HCT116 (cell line): ENCODE measurements at regions not wholly inside any gene's neighbourhood (a gene's known extent, or its start where the extent isn't known, plus 50 kb on each side); places are given as distances from the start of the nearest gene placed in this dataset.

Experiments used
- ATAC-seq: fragments of 200-7000 bp; cut with Tn5 transposase; 2 replicates; pipeline ENCODE4 v1.9.1; 2020; ENCODE audit warnings: mild to moderate bottlenecking, moderate library complexity
- BruUV-seq: library from RNA; stranded (reverse); fragments of 400-500 nt; replicated peaks from 2 replicates; lab custom pipeline; 2021; lab: Mats Ljungman, UMichigan
- CTCF ChIA-PET: fragments of 300-600 bp; sonication (Branson Sonifier 250); formaldehyde crosslinking; loops from one replicate; lab custom pipeline; 2021; ENCODE audit warnings: antibody characterized with exemption; lab: Charles Lee
- POLR2A ChIA-PET: fragments of 300-600, 350-600 bp; sonication (Branson Sonifier 250); formaldehyde crosslinking; loops from one replicate; lab custom pipeline; 2021; ENCODE audit warnings: antibody characterized with exemption; lab: Charles Lee
- RAD21 ChIA-PET, 2 experiments: fragments of 300-600 bp; sonication (Branson Sonifier 250); formaldehyde crosslinking; loops; one replicate each; lab custom pipeline; 2023; ENCODE audit warnings: low total read pairs in 2 of 2; ENCODE audit not compliant: uncharacterized antibody in 2 of 2, unreplicated experiment in 2 of 2, low non-redundant PET in 1 of 2; lab: Charles Lee
- DNase-seq: peaks from one replicate; pipeline ENCODE4 v3.0.0-alpha.2; 2010; ENCODE audit warnings: low read depth, low spot score
- H2AFZ ChIP-seq: fragments of 200-600 bp; shearing (Covaris generic), sonication (generic); 2 replicates; pipeline ENCODE4 v1.6.1; 2017; ENCODE audit warnings: low read depth, mixed run types, mixed read lengths, antibody characterized with exemption, low read length; ENCODE audit not compliant: poor library complexity, severe bottlenecking
- H3K27ac ChIP-seq: 2 replicates; pipeline ENCODE4 v1.5.1; 2012; ENCODE audit warnings: low read depth, low read length
- H3K27me3 ChIP-seq: fragments of 200-600 bp; sonication (generic); 2 replicates; pipeline ENCODE4 v1.6.1; 2016; ENCODE audit warnings: mixed run types, low read length, mixed read lengths; ENCODE audit not compliant: insufficient read depth
- H3K36me3 ChIP-seq, 2 experiments: fragments of 200-500 bp in 1 of 2; fragments of 200-600 bp in 1 of 2; sonication (Bioruptor generic) in 1 of 2; sonication (generic) in 1 of 2; 2 replicates each; pipeline versions ENCODE4 v1.5.1 to v1.6.1; 2014 to 2016; ENCODE audit warnings: low read length in 2 of 2, inconsistent platforms in 1 of 2, mixed read lengths in 1 of 2, mixed run types in 1 of 2; ENCODE audit not compliant: insufficient read depth in 2 of 2, control insufficient read depth in 1 of 2
- H3K4me1 ChIP-seq, 2 experiments: fragments of 200-600 bp in 1 of 2; sonication (generic) in 1 of 2; 2 replicates each; pipeline versions ENCODE4 v1.5.1 to v1.6.1; 2012 to 2017; ENCODE audit warnings: low read length in 2 of 2, inconsistent platforms in 1 of 2, mild to moderate bottlenecking in 1 of 2, mixed read lengths in 1 of 2, mixed run types in 1 of 2, moderate library complexity in 1 of 2; ENCODE audit not compliant: insufficient read depth in 2 of 2, control insufficient read depth in 1 of 2
- H3K4me2 ChIP-seq: fragments of 200-600 bp; sonication (generic); 2 replicates; pipeline ENCODE4 v1.6.1; 2017; ENCODE audit warnings: mixed run types, low read length, mixed read lengths
- H3K4me3 ChIP-seq, 2 experiments: fragments of 200-600 bp in 1 of 2; sonication (generic) in 1 of 2; replicated peaks in 1 of 2; 2 replicates each; pipeline ENCODE4 v1.5.1; 2011 to 2016; ENCODE audit warnings: low read length in 2 of 2, control low read depth in 1 of 2, low read depth in 1 of 2, mild to moderate bottlenecking in 1 of 2, mixed read lengths in 1 of 2, mixed run types in 1 of 2
- H3K79me2 ChIP-seq: fragments of 200-600 bp; sonication (generic); 2 replicates; pipeline ENCODE4 v1.6.1; 2017; ENCODE audit warnings: mild to moderate bottlenecking, mixed run types, low read length, moderate library complexity, mixed read lengths; ENCODE audit not compliant: insufficient read depth
- H3K9ac ChIP-seq: fragments of 200-600 bp; sonication (generic); 2 replicates; pipeline ENCODE4 v1.6.1; 2016; ENCODE audit warnings: low read length, mixed read lengths
- H3K9me2 ChIP-seq: fragments of 200-600 bp; sonication (generic), shearing (Covaris generic); 2 replicates; pipeline ENCODE4 v1.6.1; 2017; ENCODE audit warnings: mixed run types, mild to moderate bottlenecking, moderate library complexity; ENCODE audit not compliant: insufficient read depth
- H3K9me3 ChIP-seq, 2 experiments: fragments of 200-500 bp in 1 of 2; fragments of 200-600 bp in 1 of 2; sonication (Bioruptor generic) in 1 of 2; sonication (generic) in 1 of 2; 2 replicates each; pipeline ENCODE4 v1.6.1; 2014 to 2017; ENCODE audit warnings: low read length in 2 of 2, mixed read lengths in 2 of 2, inconsistent platforms in 1 of 2, low read depth in 1 of 2, mild to moderate bottlenecking in 1 of 2, mixed run types in 1 of 2, moderate library complexity in 1 of 2; ENCODE audit not compliant: control insufficient read depth in 1 of 2, insufficient read depth in 1 of 2
- H4K20me1 ChIP-seq: fragments of 200-600 bp; sonication (generic), shearing (Covaris generic); 2 replicates; pipeline ENCODE4 v1.6.1; 2017; ENCODE audit warnings: mixed run types, mild to moderate bottlenecking, moderate library complexity; ENCODE audit not compliant: insufficient read depth
- EGR1 ChIP-seq: IDR thresholded peaks from 2 replicates; pipeline ENCODE4 v1.6.1; 2012; ENCODE audit warnings: low read depth
- EZH2 ChIP-seq: fragments of 200-600 bp; sonication (generic); IDR thresholded peaks from 2 replicates; pipeline ENCODE4 v1.6.1; 2017; ENCODE audit warnings: antibody characterized with exemption, mixed run types
- FOSL1 ChIP-seq: IDR thresholded peaks from 2 replicates; pipeline ENCODE4 v1.6.1; 2012; ENCODE audit warnings: low read depth
- SIN3A ChIP-seq: IDR thresholded peaks from 2 replicates; pipeline ENCODE4 v1.6.1; 2012; ENCODE audit warnings: low read depth
- SP1 ChIP-seq: IDR thresholded peaks from 2 replicates; pipeline ENCODE4 v1.6.1; 2012; ENCODE audit warnings: low read depth
- TCF7L2 ChIP-seq: IDR thresholded peaks from 2 replicates; pipeline ENCODE4 v1.7.0; 2011; ENCODE audit warnings: borderline replicate concordance, inconsistent platforms; ENCODE audit not compliant: insufficient read depth, insufficient read length; ENCODE audit errors: extremely low read depth
- YY1 ChIP-seq: IDR thresholded peaks from 2 replicates; pipeline ENCODE4 v1.6.1; 2011; ENCODE audit warnings: low read length, low read depth, moderate library complexity, mild to moderate bottlenecking; ENCODE audit not compliant: insufficient replicate concordance; ENCODE audit errors: extremely low read depth
- ZFX ChIP-seq: fragments of 450-650 bp; IDR thresholded peaks from 2 replicates; pipeline ENCODE4 v1.6.1; 2017
- ZNF274 ChIP-seq: fragments of 200-500 bp; sonication (Bioruptor generic); IDR thresholded peaks from 2 replicates; pipeline ENCODE4 v1.6.1; 2014; ENCODE audit warnings: mild to moderate bottlenecking, low read depth, low read length, inconsistent platforms
- intact Hi-C: fragments of 100-400 bp; cut with micrococcal nuclease; formaldehyde crosslinking; loops from 2 replicates; pipeline ENCODE4 v1.10.0; 2022
- TF ChIP-seq, protein P1 (sequence below), 3 experiments: fragments of 200-600 bp in 1 of 3; sonication (generic) in 1 of 3; IDR thresholded peaks in 2 of 3; conservative IDR thresholded peaks in 1 of 3; 2 replicates each; pipeline ENCODE4 v1.5.1; 2012 to 2017; ENCODE audit warnings: low read depth in 2 of 3, low read length in 2 of 3, antibody characterized with exemption in 1 of 3, borderline replicate concordance in 1 of 3, control low read depth in 1 of 3, mild to moderate bottlenecking in 1 of 3, mixed read lengths in 1 of 3, mixed run types in 1 of 3, moderate library complexity in 1 of 3; ENCODE audit not compliant: insufficient read depth in 1 of 3
- TF ChIP-seq, protein P2 (sequence below): IDR thresholded peaks from 2 replicates; pipeline ENCODE4 v1.6.1; 2012
- TF ChIP-seq, protein P3 (sequence below): IDR thresholded peaks from 2 replicates; pipeline ENCODE4 v1.6.1; 2011; ENCODE audit warnings: mild to moderate bottlenecking, low read length, moderate library complexity; ENCODE audit not compliant: insufficient replicate concordance; ENCODE audit errors: extremely low read depth
- TF ChIP-seq, protein P4 (sequence below): IDR thresholded peaks from 2 replicates; pipeline ENCODE4 v1.6.1; 2012

DNA sequence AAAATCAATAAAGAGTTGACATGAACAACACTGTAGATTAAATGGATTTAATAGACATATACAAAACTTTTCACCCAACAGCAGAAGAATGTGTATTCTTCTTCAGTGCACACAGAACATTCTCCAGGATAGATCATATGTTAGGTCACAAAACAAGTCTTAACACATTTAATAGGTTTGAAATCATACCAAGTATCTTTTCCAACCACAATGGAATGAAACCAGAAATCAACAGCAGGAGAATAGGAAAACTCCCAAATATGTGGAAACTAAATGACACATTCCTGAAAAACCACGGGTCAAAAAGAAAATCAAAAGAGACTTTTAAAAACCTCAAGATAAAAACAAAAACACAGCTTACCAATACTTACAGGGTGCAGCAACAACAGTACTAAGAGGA, 790.1 kb upstream of the ZNF608 start:
- ATAC-seq (no peak), DNase-seq (no peak)
- Histone ChIP-seq H3K79me2 (no peaks in the 10 kb centered on the region), H3K4me1 (no peaks in the 10 kb centered on the region), H3K9ac (no peak overlapping the region), H3K27ac (no peak overlapping the region), H3K9me2 (no peaks in the 10 kb centered on the region; the same call in 1 of the 2 replicates), H3K4me2 (no peak overlapping the region), H3K9me3 (no peaks in the 10 kb centered on the region; a peak in 2 of 4 replicates), H2AFZ (no peak overlapping the region), H3K27me3 (no peaks in the 10 kb centered on the region), H4K20me1 (no peaks in the 10 kb centered on the region), H3K36me3 (no peaks in the 10 kb centered on the region), H3K4me3 (no peak overlapping the region)
- CTCF ChIA-PET, result no interaction called here
- intact Hi-C loops, result no loop called here
- POLR2A ChIA-PET, result no interaction called here
- RAD21 ChIA-PET, result no interaction called here
- BruUV-seq, result no TSS peak
- no peak for TF ChIP-seq ZFX
- TF ChIP-seq, protein P1, sequence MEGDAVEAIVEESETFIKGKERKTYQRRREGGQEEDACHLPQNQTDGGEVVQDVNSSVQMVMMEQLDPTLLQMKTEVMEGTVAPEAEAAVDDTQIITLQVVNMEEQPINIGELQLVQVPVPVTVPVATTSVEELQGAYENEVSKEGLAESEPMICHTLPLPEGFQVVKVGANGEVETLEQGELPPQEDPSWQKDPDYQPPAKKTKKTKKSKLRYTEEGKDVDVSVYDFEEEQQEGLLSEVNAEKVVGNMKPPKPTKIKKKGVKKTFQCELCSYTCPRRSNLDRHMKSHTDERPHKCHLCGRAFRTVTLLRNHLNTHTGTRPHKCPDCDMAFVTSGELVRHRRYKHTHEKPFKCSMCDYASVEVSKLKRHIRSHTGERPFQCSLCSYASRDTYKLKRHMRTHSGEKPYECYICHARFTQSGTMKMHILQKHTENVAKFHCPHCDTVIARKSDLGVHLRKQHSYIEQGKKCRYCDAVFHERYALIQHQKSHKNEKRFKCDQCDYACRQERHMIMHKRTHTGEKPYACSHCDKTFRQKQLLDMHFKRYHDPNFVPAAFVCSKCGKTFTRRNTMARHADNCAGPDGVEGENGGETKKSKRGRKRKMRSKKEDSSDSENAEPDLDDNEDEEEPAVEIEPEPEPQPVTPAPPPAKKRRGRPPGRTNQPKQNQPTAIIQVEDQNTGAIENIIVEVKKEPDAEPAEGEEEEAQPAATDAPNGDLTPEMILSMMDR (IDR thresholded peaks at IDR 0.05 in 2 of 3, conservative IDR thresholded peaks at IDR 0.05 in 1 of 3; ENCODE audit: borderline replicate concordance in 1 of 3, insufficient read depth in 1 of 3, low read depth in 2 of 3, low read length in 2 of 3), result no peak
- TF ChIP-seq, protein P2, sequence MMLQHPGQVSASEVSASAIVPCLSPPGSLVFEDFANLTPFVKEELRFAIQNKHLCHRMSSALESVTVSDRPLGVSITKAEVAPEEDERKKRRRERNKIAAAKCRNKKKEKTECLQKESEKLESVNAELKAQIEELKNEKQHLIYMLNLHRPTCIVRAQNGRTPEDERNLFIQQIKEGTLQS, result no peak
- no peak for TF ChIP-seq EGR1
- TF ChIP-seq, protein P3, sequence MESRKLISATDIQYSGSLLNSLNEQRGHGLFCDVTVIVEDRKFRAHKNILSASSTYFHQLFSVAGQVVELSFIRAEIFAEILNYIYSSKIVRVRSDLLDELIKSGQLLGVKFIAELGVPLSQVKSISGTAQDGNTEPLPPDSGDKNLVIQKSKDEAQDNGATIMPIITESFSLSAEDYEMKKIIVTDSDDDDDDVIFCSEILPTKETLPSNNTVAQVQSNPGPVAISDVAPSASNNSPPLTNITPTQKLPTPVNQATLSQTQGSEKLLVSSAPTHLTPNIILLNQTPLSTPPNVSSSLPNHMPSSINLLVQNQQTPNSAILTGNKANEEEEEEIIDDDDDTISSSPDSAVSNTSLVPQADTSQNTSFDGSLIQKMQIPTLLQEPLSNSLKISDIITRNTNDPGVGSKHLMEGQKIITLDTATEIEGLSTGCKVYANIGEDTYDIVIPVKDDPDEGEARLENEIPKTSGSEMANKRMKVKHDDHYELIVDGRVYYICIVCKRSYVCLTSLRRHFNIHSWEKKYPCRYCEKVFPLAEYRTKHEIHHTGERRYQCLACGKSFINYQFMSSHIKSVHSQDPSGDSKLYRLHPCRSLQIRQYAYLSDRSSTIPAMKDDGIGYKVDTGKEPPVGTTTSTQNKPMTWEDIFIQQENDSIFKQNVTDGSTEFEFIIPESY, result no peak
- TF ChIP-seq SIN3A, result no peak
- TF ChIP-seq FOSL1, result no peak
- TF ChIP-seq, protein P4, sequence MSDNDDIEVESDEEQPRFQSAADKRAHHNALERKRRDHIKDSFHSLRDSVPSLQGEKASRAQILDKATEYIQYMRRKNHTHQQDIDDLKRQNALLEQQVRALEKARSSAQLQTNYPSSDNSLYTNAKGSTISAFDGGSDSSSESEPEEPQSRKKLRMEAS, result no peak
- TF ChIP-seq TCF7L2, result no peak
- TF ChIP-seq YY1, result no peak
- no peak for TF ChIP-seq ZNF274
- TF ChIP-seq SP1, result no peak
- no peak for TF ChIP-seq EZH2
